B cell (primary cell): ENCODE measurements at regions not wholly inside any gene's neighbourhood (a gene's known extent, or its start where the extent isn't known, plus 50 kb on each side); places are given as distances from the start of the nearest gene placed in this dataset.

Source experiments
- CTCF ChIP-seq: fragments of 200-600 bp; IDR thresholded peaks from one replicate; pipeline ENCODE4 v1.8.0; 2022; ENCODE audit warnings: antibody characterized with exemption, mild to moderate bottlenecking
- EZH2 ChIP-seq: IDR thresholded peaks from 2 replicates; pipeline ENCODE4 v1.6.1; 2012; ENCODE audit warnings: borderline replicate concordance, low read depth, mild to moderate bottlenecking, moderate library complexity, low read length; ENCODE audit not compliant: insufficient read depth, poor library complexity, severe bottlenecking

GRCh38 chr12:46938071-46938678, 112.4 kb upstream of the SLC38A4 start:
- TF ChIP-seq CTCF (no peak), EZH2 (no peak)
